Calu3 (cell line): ENCODE measurements at regions not wholly inside any gene's neighbourhood (a gene's known extent, or its start where the extent isn't known, plus 50 kb on each side); places are given as distances from the start of the nearest gene placed in this dataset.

Source experiments
- BruUV-seq: library from RNA; stranded (reverse); fragments of 400-500 nt; replicated peaks from 2 replicates; lab custom pipeline; 2021; lab: Mats Ljungman, UMichigan
- CTCF ChIA-PET: fragments of 300-600 bp; sonication (Branson Sonifier 250); formaldehyde crosslinking; loops from one replicate; lab custom pipeline; 2022; ENCODE audit warnings: antibody characterized with exemption; lab: Charles Lee
- DNase-seq: peaks from one replicate; pipeline ENCODE4 v3.0.0; 2022
- H3K27ac Mint-ChIP-seq: one replicate; pipeline ENCODE4 v1.8.0; 2022; ENCODE audit warnings: mixed read lengths; ENCODE audit not compliant: unreplicated experiment
- H3K27me3 Mint-ChIP-seq: one replicate; pipeline ENCODE4 v1.8.0; 2022; ENCODE audit warnings: mixed read lengths; ENCODE audit not compliant: unreplicated experiment
- H3K36me3 Mint-ChIP-seq: one replicate; pipeline ENCODE4 v1.8.0; 2022; ENCODE audit warnings: mild to moderate bottlenecking, moderate library complexity, mixed read lengths; ENCODE audit not compliant: insufficient read depth, unreplicated experiment
- H3K4me1 Mint-ChIP-seq: one replicate; pipeline ENCODE4 v1.8.0; 2022; ENCODE audit warnings: mild to moderate bottlenecking, low read depth, mixed read lengths; ENCODE audit not compliant: unreplicated experiment
- H3K4me3 Mint-ChIP-seq: one replicate; pipeline ENCODE4 v1.8.0; 2022; ENCODE audit warnings: mild to moderate bottlenecking, low read depth, moderate library complexity, mixed read lengths; ENCODE audit not compliant: unreplicated experiment
- H3K9me3 Mint-ChIP-seq: one replicate; pipeline ENCODE4 v1.8.0; 2022; ENCODE audit warnings: low read depth, mixed read lengths; ENCODE audit not compliant: unreplicated experiment
- CTCF ChIP-seq: fragments of 200-600 bp; IDR thresholded peaks from one replicate; pipeline ENCODE4 v1.8.0; 2022; ENCODE audit warnings: antibody characterized with exemption; ENCODE audit not compliant: unreplicated experiment
- intact Hi-C: fragments of 100-400 bp; cut with micrococcal nuclease; formaldehyde crosslinking; loops from one replicate; pipeline ENCODE4 v1.10.0; 2022; ENCODE audit not compliant: unreplicated experiment

- no peak overlapping the region for H3K27ac Mint-ChIP-seq
- peaks cover 92% of the 10 kb centered on the region for H3K27me3 Mint-ChIP-seq
- no TSS peak for BruUV-seq
- no peak overlapping the region for H3K4me3 Mint-ChIP-seq
- no peaks in the 10 kb centered on the region for H3K36me3 Mint-ChIP-seq
- no peak for TF ChIP-seq CTCF
- CTCF ChIA-PET = no interaction called here
- H3K9me3 Mint-ChIP-seq = no peaks in the 10 kb centered on the region
- no peaks in the 10 kb centered on the region for H3K4me1 Mint-ChIP-seq
- intact Hi-C loops = no loop called here
- DNase-seq = no peak
Measured at GRCh38 chr12:111219440-111219839, 149.5 kb downstream of the PHETA1 start.

GRCh38 chr12:111218499-111218898 is 150.4 kb downstream of the PHETA1 start:
- H3K4me3 Mint-ChIP-seq = no peak overlapping the region
- no peak for TF ChIP-seq CTCF
- peaks cover 92% of the 10 kb centered on the region for H3K27me3 Mint-ChIP-seq
- intact Hi-C loops = no loop called here
- no TSS peak for BruUV-seq
- H3K9me3 Mint-ChIP-seq = no peaks in the 10 kb centered on the region
- DNase-seq = no peak
- no peaks in the 10 kb centered on the region for H3K36me3 Mint-ChIP-seq
- H3K27ac Mint-ChIP-seq = no peak overlapping the region
- CTCF ChIA-PET = no interaction called here
- H3K4me1 Mint-ChIP-seq = no peaks in the 10 kb centered on the region

- no peak overlapping the region for H3K4me3 Mint-ChIP-seq
- CTCF ChIA-PET = no interaction called here
- H3K36me3 Mint-ChIP-seq = no peaks in the 10 kb centered on the region
- no peaks in the 10 kb centered on the region for H3K9me3 Mint-ChIP-seq
- intact Hi-C loops = no loop called here
- H3K4me1 Mint-ChIP-seq = no peaks in the 10 kb centered on the region
- no peak for DNase-seq
- peaks cover 93% of the 10 kb centered on the region for H3K27me3 Mint-ChIP-seq
- H3K27ac Mint-ChIP-seq = no peak overlapping the region
- TF ChIP-seq CTCF = no peak
- no TSS peak for BruUV-seq
Measured at GRCh38 chr12:111216387-111217159, 152.3 kb downstream of the PHETA1 start.

GRCh38 chr12:111215881-111216280 is 153.0 kb downstream of the PHETA1 start:
- Mint-ChIP-seq H3K27me3 (peaks cover 93% of the 10 kb centered on the region), H3K27ac (no peak overlapping the region), H3K9me3 (no peaks in the 10 kb centered on the region), H3K4me1 (no peaks in the 10 kb centered on the region), H3K36me3 (no peaks in the 10 kb centered on the region), H3K4me3 (no peak overlapping the region)
- CTCF ChIA-PET = no interaction called here
- no peak for DNase-seq
- BruUV-seq = no TSS peak
- intact Hi-C loops = no loop called here
- no peak for TF ChIP-seq CTCF
